NT2/D1 (cell line): ENCODE measurements at regions not wholly inside any gene's neighbourhood (a gene's known extent, or its start where the extent isn't known, plus 50 kb on each side); places are given as distances from the start of the nearest gene placed in this dataset.

ENCODE experiments used
- DNase-seq: peaks from one replicate; pipeline ENCODE4 v3.0.0-alpha.2; 2011; ENCODE audit warnings: low read depth, low spot score
- H3K27me3 ChIP-seq: 2 replicates; pipeline ENCODE4 v1.6.0; 2011; ENCODE audit warnings: mild to moderate bottlenecking; ENCODE audit not compliant: insufficient read length, insufficient read depth
- H3K36me3 ChIP-seq: 2 replicates; pipeline ENCODE4 v1.6.1; 2011; ENCODE audit warnings: mild to moderate bottlenecking, low read length, mixed read lengths; ENCODE audit not compliant: insufficient read depth, insufficient read length
- H3K4me1 ChIP-seq: 2 replicates; pipeline ENCODE4 v1.5.1; 2011; ENCODE audit not compliant: insufficient read depth, insufficient read length
- H3K4me3 ChIP-seq: 2 replicates; pipeline ENCODE4 v1.5.1; 2011; ENCODE audit warnings: low read depth; ENCODE audit not compliant: insufficient read length
- H3K9ac ChIP-seq: 2 replicates; pipeline ENCODE4 v1.6.0; 2011; ENCODE audit warnings: low read depth; ENCODE audit not compliant: insufficient read length
- H3K9me3 ChIP-seq: 2 replicates; pipeline ENCODE4 v1.5.1; 2011; ENCODE audit warnings: mild to moderate bottlenecking, low read length; ENCODE audit not compliant: insufficient read depth
- SUZ12 ChIP-seq: IDR thresholded peaks from 2 replicates; pipeline ENCODE4 v1.6.1; 2011; ENCODE audit not compliant: insufficient read length, insufficient read depth; ENCODE audit errors: extremely low read depth
- YY1 ChIP-seq: IDR thresholded peaks from 2 replicates; pipeline ENCODE4 v1.6.1; 2011; ENCODE audit not compliant: insufficient read length, insufficient read depth
- ZNF274 ChIP-seq: IDR thresholded peaks from 2 replicates; pipeline ENCODE4 v1.6.1; 2011; ENCODE audit warnings: mild to moderate bottlenecking, low read depth, low read length

GRCh38 chr11:120054753-120055045 is 83.2 kb downstream of the TRIM29 start:
- TF ChIP-seq YY1 (no peak), SUZ12 (no peak), ZNF274 (no peak)
- no peaks in the 10 kb centered on the region for H3K36me3 ChIP-seq

GRCh38 chr11:120054016-120054752 is 83.7 kb downstream of the TRIM29 start:
- no peaks in the 10 kb centered on the region for H3K27me3 ChIP-seq
- TF ChIP-seq YY1 (no peak), SUZ12 (no peak), ZNF274 (no peak)
- no peak for DNase-seq
- no peak overlapping the region for H3K9ac ChIP-seq
- H3K36me3 ChIP-seq, result no peaks in the 10 kb centered on the region
- peaks cover 30% of the 10 kb centered on the region for H3K9me3 ChIP-seq
- no peak overlapping the region for H3K4me3 ChIP-seq
- peaks cover 6% of the 10 kb centered on the region for H3K4me1 ChIP-seq

More at GRCh38 chr11:120054753-120055045, 83.2 kb downstream of the TRIM29 start:
- DNase-seq, result no peak
- Histone ChIP-seq H3K4me3 (no peak overlapping the region), H3K27me3 (no peaks in the 10 kb centered on the region), H3K9me3 (peaks cover 30% of the 10 kb centered on the region), H3K9ac (no peak overlapping the region), H3K4me1 (peaks cover 9% of the 10 kb centered on the region)

GRCh38 chr11:120052196-120052775 is 85.6 kb downstream of the TRIM29 start:
- DNase-seq, result no peak
- H3K4me3 ChIP-seq, result no peak overlapping the region
- TF ChIP-seq YY1 (no peak), ZNF274 (no peak), SUZ12 (no peak)
- peaks cover 38% of the 10 kb centered on the region for H3K9me3 ChIP-seq
- no peaks in the 10 kb centered on the region for H3K27me3 ChIP-seq
- peaks cover 6% of the 10 kb centered on the region for H3K4me1 ChIP-seq
- H3K9ac ChIP-seq, result no peak overlapping the region
- H3K36me3 ChIP-seq, result no peaks in the 10 kb centered on the region

- Histone ChIP-seq H3K9ac (no peak overlapping the region), H3K27me3 (no peaks in the 10 kb centered on the region), H3K9me3 (peaks cover 18% of the 10 kb centered on the region)
Measured at GRCh38 chr11:120044011-120044675, 93.8 kb downstream of the TRIM29 start.

GRCh38 chr11:120043328-120043945 is 94.5 kb downstream of the TRIM29 start:
- no peaks in the 10 kb centered on the region for H3K27me3 ChIP-seq
- DNase-seq, result no peak
- peaks cover 18% of the 10 kb centered on the region for H3K9me3 ChIP-seq
- TF ChIP-seq YY1 (no peak), SUZ12 (no peak), ZNF274 (no peak)
- no peaks in the 10 kb centered on the region for H3K36me3 ChIP-seq
- H3K4me3 ChIP-seq, result no peak overlapping the region
- peaks cover 5% of the 10 kb centered on the region for H3K4me1 ChIP-seq
- H3K9ac ChIP-seq, result no peak overlapping the region

More at GRCh38 chr11:120044011-120044675, 93.8 kb downstream of the TRIM29 start:
- TF ChIP-seq SUZ12, result no peak
- no peak for TF ChIP-seq YY1
- TF ChIP-seq ZNF274, result no peak
- H3K4me1 ChIP-seq, result peaks cover 5% of the 10 kb centered on the region
- H3K36me3 ChIP-seq, result no peaks in the 10 kb centered on the region
- DNase-seq, result no peak
- H3K4me3 ChIP-seq, result no peak overlapping the region

GRCh38 chr11:120041625-120042024 is 96.3 kb downstream of the TRIM29 start:
- TF ChIP-seq ZNF274, result no peak
- no peak for TF ChIP-seq YY1
- no peak for TF ChIP-seq SUZ12
- Histone ChIP-seq H3K9me3 (peaks cover 17% of the 10 kb centered on the region), H3K27me3 (no peaks in the 10 kb centered on the region), H3K4me3 (no peak overlapping the region), H3K36me3 (no peaks in the 10 kb centered on the region), H3K4me1 (peaks cover 5% of the 10 kb centered on the region), H3K9ac (no peak overlapping the region)
- no peak for DNase-seq

- no peak for DNase-seq
- no peaks in the 10 kb centered on the region for H3K27me3 ChIP-seq
- no peak overlapping the region for H3K4me3 ChIP-seq
- peaks cover 22% of the 10 kb centered on the region for H3K9me3 ChIP-seq
- no peaks in the 10 kb centered on the region for H3K36me3 ChIP-seq
- peaks cover 6% of the 10 kb centered on the region for H3K4me1 ChIP-seq
- no peak for TF ChIP-seq SUZ12
- TF ChIP-seq YY1, result no peak
- no peak for TF ChIP-seq ZNF274
- H3K9ac ChIP-seq, result no peak overlapping the region
Measured at GRCh38 chr11:120040151-120040840, 97.6 kb downstream of the TRIM29 start.
